Osteocyte (in vitro differentiated cells): ENCODE measurements at regions not wholly inside any gene's neighbourhood (a gene's known extent, or its start where the extent isn't known, plus 50 kb on each side); places are given as distances from the start of the nearest gene placed in this dataset.

ENCODE experiments used
- DNase-seq: peaks from one replicate; pipeline ENCODE4 v3.0.0; 2021; ENCODE audit warnings: mixed read lengths; ENCODE audit not compliant: unreplicated experiment; ENCODE audit errors: extremely low spot score
- H3K27ac Mint-ChIP-seq: one replicate; pipeline ENCODE4 v1.8.0; 2021; ENCODE audit warnings: mild to moderate bottlenecking, mixed read lengths; ENCODE audit not compliant: unreplicated experiment
- H3K27me3 Mint-ChIP-seq: one replicate; pipeline ENCODE4 v1.8.0; 2021; ENCODE audit warnings: mixed read lengths; ENCODE audit not compliant: unreplicated experiment
- H3K36me3 Mint-ChIP-seq: one replicate; pipeline ENCODE4 v1.8.0; 2021; ENCODE audit warnings: mixed read lengths; ENCODE audit not compliant: unreplicated experiment
- H3K4me1 Mint-ChIP-seq: one replicate; pipeline ENCODE4 v1.8.0; 2021; ENCODE audit warnings: mixed read lengths; ENCODE audit not compliant: unreplicated experiment
- H3K4me3 Mint-ChIP-seq: one replicate; pipeline ENCODE4 v1.8.0; 2021; ENCODE audit warnings: mild to moderate bottlenecking, moderate library complexity, mixed read lengths; ENCODE audit not compliant: unreplicated experiment
- H3K9me3 Mint-ChIP-seq: one replicate; pipeline ENCODE4 v1.8.0; 2021; ENCODE audit warnings: mixed read lengths; ENCODE audit not compliant: unreplicated experiment
- CTCF ChIP-seq: fragments of 200-600 bp; sonication (generic); IDR thresholded peaks from 2 replicates; pipeline ENCODE4 v1.5.0; 2021; ENCODE audit warnings: antibody characterized with exemption, mild to moderate bottlenecking, moderate library complexity

DNA sequence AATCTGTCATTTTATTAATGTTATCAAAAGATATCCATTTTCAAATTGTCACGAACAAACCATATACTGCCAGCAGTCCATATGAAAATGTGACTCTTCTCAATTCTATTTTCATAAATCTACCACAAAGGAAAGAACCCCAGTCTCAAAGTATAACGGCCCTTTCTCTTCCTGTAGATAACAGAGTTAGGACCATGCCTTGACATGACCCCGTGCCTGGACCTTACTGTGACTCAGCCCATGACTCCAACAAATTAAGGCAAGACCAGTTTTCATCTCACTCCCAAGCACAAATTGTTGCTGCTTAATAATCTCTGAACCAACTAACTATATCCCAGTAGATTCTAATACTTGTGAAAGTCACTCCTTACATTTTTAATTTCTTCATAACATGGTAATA, 124.4 kb upstream of the NFIA start:
- Mint-ChIP-seq H3K9me3 (peaks cover 8% of the 10 kb centered on the region), H3K36me3 (peaks cover 3% of the 10 kb centered on the region), H3K27me3 (no peaks in the 10 kb centered on the region), H3K4me1 (peaks cover 33% of the 10 kb centered on the region), H3K4me3 (no peak overlapping the region), H3K27ac (no peak overlapping the region)
- TF ChIP-seq CTCF, result no peak
- DNase-seq, result no peak

GRCh38 chr1:60956520-60956919, 125.8 kb upstream of the NFIA start:
- no peak overlapping the region for H3K4me3 Mint-ChIP-seq
- peaks cover 8% of the 10 kb centered on the region for H3K9me3 Mint-ChIP-seq
- TF ChIP-seq CTCF, result no peak
- H3K36me3 Mint-ChIP-seq, result peaks cover 3% of the 10 kb centered on the region
- H3K4me1 Mint-ChIP-seq, result peaks cover 20% of the 10 kb centered on the region
- H3K27me3 Mint-ChIP-seq, result no peaks in the 10 kb centered on the region
- no peak for DNase-seq
- H3K27ac Mint-ChIP-seq, result no peak overlapping the region

DNA sequence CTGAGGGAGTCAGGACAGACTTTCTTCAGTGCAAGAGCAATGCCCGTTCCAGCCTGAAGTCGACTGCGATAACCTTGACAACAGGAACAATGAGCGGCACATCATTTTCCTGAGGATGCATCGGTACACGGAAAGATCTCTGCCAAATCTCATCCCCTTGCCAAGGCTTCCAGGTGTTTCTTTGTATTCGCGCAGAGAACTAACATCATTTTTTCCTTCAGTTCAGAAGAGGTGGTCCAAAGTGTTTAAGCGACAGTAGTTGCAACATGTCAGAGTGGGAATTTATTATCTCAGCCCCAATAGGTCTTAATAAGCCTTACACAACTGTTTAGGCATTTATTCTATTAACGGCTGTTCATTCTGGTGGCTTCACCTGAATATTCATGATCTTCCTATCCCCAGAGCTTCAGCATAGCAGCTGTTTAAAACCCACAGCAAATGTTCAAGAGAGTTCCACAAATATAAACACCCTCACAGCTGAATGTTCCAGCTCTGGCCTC, 129.7 kb upstream of the NFIA start:
- no peak for DNase-seq
- Mint-ChIP-seq H3K4me1 (peaks cover 3% of the 10 kb centered on the region), H3K4me3 (no peak overlapping the region), H3K36me3 (peaks cover 3% of the 10 kb centered on the region), H3K27ac (no peak overlapping the region), H3K27me3 (no peaks in the 10 kb centered on the region), H3K9me3 (peaks cover 8% of the 10 kb centered on the region)
- no peak for TF ChIP-seq CTCF

DNA sequence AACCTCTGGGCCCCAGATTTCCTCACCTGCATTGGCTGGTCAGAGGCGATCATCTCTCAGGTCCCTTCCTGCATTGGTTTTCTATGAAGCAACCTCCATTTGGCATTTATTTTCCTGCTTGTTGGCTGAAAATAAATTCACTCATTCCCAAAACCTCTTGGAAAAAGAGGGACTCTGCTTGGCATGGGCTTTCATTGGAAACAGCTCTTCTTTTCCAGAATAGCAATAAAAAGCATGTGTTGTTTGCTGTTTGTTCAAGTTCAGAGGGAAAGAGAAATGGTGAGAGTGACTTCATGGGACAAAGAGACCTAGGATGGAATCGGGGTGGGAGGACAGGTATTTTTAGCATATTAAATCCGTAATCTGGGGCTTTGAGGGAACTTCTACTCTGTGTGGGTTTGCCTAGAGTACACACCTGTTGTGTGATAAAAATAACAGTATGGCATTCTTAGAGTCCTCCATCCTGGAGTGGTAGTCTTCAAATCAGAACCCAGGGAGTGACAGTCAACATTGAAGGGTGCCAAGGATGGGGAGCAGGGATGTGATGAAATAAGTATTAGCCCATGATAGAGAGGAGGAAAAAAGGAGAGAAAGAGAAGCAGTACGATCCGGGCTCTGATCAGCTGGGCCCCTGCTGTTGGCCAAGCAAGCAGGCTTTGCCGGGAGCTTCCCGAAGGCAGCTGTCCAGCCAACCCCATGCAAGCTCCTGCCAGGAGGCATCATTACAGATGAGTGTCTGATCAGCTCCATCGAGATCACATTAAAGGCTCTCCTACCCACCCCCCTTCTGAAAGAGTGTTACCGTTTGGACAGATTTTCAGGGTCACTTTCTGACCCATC, 131.9 kb upstream of the NFIA start:
- Mint-ChIP-seq H3K9me3 (peaks cover 8% of the 10 kb centered on the region), H3K4me1 (peaks cover 3% of the 10 kb centered on the region), H3K36me3 (peaks cover 3% of the 10 kb centered on the region), H3K27ac (no peak overlapping the region), H3K4me3 (no peak overlapping the region), H3K27me3 (no peaks in the 10 kb centered on the region)
- no peak for DNase-seq
- TF ChIP-seq CTCF, result no peak

- Mint-ChIP-seq H3K27me3 (no peaks in the 10 kb centered on the region), H3K4me3 (no peak overlapping the region), H3K4me1 (peaks cover 3% of the 10 kb centered on the region), H3K27ac (no peak overlapping the region), H3K9me3 (peaks cover 4% of the 10 kb centered on the region), H3K36me3 (peaks cover 3% of the 10 kb centered on the region)
- TF ChIP-seq CTCF, result no peak
- DNase-seq, result no peak
Measured at GRCh38 chr1:60949826-60950197, 132.5 kb upstream of the NFIA start.
